DMS 273 (cell line): ENCODE measurements at regions not wholly inside any gene's neighbourhood (a gene's known extent, or its start where the extent isn't known, plus 50 kb on each side); places are given as distances from the start of the nearest gene placed in this dataset.
"Not testable (repeated sequence)": the region's sequence is repeated elsewhere in the genome, so short reads cannot be mapped to it uniquely, and the experiment has no call there.

Experiments used
- DNase-seq: peaks from one replicate; lab custom pipeline; 2025; ENCODE audit not compliant: unreplicated experiment; lab: John Stamatoyannopoulos, UW

DNA sequence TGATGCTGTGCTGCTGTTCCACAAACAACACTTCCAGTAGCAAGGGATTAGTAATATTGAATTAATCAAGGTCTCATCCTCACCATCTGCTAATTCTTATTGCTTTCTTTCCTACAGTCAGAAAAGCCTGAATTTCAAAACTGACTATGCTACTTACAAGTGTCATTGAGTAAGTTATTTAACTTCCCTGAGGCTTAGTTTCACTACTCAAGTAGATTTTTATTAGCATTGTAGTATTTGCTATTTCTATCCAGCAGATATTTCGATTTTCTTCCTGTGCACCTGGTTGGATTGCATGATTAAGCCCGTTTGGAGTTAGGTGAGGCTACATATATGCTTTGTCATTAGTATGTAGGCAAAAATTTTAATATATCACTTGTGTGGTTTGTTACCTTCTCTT is 591.5 kb downstream of the TRHDE start:
- no peak for DNase-seq

DNA sequence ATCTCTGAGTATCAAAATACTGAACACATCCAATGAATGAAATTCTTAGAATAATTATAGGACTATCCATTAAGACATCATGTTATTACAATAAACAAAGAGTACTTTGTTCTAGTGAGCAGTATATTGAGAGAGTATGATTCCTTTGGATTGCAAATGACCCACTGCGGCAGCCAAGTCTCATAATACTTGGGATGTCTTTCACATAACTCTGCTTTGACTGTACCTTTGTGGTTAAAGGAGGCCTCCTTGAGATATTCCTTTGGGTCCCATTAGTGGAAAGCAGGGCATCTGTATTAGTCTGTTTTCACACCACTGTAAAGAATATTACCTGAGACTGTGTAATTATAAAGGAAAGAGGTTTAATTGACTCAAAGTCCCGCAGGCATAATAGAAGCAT is 593.8 kb downstream of the TRHDE start:
- DNase-seq = no peak

DNA sequence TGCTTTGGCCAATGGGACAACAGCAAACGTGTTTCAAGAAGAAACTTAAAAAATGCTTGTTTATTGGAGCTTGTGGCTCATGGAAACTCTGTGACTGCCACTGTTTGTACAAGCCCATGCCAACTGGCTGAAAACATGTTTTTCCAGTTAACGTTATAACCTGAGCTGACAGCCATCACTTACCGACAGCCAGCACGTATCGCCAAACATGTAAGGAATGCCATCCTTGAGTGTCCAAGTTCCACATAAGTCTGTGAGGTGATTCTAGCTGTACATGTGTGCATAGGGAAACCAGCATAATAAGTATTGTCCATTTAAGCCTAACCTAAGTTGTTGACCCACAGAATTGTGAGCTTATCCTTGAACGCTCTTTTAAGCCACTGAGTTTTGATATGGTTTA is 596.9 kb downstream of the TRHDE start:
- no peak for DNase-seq

DNA sequence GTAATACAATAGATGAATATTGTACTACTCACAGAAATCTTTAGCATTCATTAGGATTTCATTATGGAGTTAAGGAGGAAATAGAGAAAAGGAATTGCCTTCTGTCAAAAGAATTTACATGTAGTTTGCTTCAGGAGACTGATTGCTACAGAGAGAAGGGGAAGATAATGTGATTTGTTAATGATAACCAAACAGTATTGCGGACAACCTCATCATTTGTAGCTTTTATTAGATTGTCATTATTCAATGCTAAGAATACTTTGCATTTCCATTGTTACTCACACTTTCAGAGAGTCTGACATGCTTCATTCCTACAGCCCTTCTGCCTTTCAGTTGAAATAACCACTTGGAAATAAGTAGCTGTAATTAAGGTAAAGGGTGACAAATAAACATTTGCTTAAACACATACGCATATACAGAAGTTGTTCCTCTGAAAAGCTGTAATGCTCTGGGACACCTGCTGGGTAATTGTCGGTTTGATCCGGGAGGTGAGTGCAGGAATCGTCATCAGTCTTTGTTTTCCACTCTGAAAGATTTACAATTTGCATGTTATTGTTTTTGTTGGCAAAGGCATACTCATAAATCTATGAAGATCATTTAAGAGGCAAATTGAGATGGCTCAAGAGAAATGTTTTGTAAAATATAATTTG is 600.2 kb downstream of the TRHDE start:
- DNase-seq = no peak

DNA sequence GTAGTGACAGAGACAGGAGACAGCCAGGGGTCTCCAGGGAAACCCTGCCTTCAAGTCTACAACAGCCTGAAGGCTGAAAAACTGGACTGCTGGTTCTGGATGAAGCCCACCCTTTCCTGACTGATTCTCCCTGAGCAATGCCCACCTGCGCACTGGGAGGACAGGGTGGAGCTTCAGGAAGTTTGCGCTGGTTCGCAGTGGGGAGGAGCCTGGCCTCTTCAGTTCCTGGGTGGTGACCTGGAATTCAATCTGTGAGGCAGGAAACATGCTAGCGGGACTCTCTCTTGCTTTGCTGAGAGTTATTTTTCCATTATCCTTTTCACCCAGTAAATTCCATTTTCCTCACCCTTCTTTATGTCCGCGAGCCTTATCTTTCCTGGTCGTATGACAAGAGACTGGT is 600.8 kb downstream of the TRHDE start:
- DNase-seq = no peak

DNA sequence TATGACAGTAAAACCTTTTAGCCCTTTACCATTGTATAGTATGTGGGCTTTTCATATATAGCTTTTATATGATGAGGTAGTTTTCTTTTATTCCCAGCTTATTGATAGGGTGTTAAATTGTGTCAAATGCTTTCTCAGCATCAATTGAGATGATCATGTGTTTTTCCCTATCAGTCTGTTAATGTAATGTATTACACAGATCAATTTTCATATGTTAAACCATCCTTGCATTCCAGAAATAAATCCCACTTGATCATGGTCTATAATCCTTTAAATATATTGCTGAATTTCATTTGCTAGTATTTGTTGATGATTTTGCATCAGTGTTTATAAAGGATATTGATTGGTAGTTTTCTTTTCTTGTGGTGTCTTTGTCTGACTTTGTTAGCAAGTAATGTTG is 603.9 kb downstream of the TRHDE start:
- no peak for DNase-seq

DNA sequence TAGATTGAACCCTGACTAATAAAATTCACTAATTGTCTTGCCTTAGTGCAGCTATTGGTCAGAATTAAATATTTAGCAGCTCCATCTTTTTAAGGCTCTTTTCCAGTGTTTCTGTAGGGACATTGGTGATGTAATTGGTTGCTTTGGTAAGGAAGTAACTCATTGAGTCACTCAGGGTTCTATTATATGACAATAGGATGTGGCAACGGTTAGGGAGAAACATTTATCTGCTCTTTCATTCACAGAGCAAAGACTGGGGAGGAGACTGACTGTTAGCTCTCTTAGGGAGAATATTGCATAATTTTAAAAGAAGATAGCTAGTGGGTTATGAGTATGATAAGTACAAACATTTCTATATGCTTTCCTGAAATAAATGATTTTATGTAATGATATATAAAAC is 616.5 kb downstream of the TRHDE start:
- DNase-seq = no peak

DNA sequence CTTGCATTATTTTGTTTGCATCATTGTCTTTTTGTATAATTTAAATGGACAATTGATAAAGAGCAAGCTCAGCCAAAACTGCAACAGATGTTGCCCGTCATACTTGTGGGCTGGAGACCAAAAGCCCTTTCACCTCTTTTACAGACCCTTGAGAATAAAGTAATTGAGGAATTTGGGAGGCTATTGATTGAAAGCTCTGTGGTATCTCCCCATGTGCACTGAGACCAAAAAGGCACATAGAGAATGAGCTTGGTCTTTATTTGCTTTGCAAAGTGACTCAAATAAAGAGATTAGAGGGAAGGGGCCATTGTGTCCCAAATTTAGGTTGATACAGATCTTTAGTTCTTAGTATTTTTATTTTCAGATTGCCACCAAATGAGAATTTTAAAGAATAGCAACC is 617.6 kb downstream of the TRHDE start:
- no peak for DNase-seq

DNA sequence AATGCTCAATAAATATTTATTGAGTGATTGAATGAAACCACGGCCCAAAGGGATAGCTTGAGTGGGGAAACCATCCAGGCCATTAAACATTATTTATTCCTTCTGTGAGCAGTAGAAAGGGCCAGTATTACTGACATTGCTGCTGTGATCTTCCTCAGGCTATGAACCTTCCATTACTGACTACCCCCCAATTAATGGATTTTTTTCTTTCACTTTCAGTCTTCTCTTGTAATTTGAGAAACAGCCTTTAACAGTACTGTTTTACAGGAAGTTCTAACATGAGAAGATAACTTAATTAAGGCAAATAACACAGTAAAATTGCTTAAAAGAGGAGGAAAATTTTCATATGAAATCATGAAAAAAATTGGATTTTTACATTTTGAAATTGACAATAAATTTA is 629.5 kb downstream of the TRHDE start:
- DNase-seq = no peak

DNA sequence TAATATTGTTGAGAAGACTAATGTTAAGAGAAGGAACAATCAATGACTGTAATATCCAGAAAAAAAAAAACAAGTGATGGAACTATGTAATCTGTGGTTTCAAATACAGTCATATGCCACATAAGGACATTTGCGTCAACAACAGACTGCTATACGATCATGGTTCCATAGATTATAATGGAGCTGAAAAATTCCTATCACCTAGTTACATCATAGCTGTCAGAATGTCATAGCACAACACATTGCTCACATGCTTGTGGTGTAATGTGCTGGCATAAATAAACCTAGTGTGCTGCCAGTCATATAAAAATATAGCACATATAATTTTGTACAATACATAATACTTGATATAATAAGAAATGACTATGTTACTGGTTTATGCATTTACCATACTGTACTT is 653.5 kb downstream of the TRHDE start:
- DNase-seq = no peak

DNA sequence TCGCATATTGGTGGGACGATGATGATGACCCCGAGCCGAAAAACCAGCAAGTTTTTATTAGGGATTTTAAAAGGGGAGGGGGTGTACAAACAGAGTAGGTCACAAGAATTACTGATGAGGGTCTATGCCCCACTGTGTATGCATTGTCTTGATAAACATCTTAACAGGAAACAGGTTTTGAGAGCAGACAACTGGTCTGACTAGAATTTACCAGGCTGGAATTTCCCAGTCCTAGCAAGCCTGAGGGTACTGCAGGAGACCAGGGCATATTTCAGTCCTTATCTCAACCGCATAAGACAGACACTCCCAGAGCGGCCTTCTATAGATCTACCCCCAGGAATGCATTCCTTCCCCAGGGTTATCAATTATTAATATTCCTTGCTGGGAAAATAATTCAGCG is 659.7 kb downstream of the TRHDE start:
- DNase-seq = not testable (repeated sequence)

DNA sequence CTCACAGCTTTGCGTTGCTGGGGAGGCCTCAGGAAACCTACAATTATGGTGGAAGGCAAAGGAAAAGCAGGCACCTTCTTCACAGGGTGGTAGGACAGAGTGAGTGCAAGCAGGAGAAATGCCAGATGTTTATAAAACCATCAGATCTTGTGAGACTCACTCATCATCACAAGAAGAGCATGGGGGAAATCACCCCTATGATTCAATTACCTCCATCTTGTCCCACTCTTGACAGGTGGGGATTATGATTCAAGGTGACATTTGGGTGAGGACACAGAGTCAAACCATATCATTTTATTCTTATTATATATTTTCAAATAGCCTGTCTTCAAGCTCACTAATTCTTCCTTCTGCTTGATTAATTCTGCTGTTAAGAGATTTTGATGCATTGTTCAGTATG is 665.3 kb downstream of the TRHDE start:
- no peak for DNase-seq

DNA sequence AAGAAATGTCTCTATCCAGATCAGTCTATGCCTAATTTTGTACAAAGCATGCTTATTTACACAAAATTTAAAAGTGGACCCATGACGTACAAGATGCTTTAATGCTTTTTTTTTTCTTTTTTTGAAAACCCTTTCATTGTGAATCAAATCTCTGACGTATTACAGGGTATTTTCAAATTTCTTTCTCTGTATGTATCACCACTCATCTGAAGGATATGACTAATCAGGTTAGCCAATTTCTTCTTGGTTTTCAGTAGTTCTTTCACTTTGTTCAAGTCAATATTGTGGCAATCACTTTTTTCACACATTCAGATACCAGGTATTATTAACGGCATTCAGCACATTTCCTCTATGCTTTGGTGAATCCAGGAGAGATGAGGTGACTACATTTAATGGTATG is 685.3 kb downstream of the TRHDE start:
- DNase-seq = no peak

DNA sequence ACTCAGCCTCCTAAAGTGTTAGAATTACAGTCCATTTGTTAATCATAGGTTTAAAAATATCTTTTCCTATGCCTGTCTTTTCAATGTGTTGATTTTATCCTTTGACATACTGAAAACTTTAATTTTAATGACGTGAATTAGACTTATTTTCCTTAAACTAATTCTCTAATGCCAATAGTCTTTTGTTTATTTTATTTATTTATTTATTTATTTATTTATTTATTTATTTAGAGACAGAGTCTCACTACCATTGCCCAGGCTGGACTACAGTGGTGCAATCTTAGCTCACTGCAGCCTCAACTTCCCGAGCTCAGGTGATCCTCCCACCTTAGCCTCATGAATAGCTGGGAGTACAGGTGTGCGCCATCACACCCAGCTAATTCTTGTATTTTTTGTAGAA is 694.5 kb downstream of the TRHDE start:
- DNase-seq = no peak

DNA sequence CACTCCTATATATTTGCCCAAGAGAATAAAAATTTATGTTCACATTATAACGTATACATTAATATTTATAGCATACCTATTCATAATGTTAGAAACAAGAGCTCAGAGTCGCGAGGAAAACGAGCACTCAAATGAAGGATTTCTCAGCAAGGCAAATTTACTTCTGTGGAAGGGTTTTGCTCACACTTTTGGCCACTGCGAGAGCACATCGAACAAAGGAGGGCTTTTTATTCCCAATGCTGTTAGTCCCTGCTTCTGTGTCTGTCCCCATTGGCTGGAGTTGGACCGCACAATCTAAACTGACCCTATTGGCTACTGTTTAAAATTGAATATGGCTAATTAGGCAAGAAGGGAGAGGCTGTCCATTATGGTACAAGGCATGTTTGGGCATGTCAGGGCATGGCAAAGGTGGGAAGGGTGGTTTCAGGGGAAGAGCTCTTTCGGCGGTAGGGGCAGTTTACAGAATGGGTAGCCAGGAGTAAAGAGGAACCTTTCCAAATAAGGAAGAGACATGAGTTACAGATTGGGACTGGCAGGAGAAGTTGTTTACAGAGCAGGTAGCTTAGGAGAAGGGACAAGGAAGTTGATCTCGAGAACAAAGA is 702.9 kb downstream of the TRHDE start:
- no peak for DNase-seq

DNA sequence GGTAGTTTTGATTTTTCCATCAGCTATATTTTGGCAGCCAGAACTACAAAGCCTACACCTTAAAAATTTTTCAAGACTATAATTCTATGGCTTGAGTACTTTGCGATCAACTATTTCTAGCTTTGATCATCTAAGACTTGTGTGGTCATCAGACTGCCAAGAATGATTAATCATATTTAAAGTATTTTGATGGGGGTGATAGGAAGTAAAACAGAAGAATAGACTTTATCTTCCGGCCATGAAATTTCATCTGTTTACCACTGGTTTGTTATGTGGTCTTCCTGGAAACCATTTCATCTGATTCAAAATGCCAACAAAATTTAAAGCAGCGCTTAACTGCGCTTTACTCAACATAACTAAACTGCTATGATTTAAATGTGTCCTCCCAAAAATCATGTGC is 706.8 kb downstream of the TRHDE start:
- no peak for DNase-seq

DNA sequence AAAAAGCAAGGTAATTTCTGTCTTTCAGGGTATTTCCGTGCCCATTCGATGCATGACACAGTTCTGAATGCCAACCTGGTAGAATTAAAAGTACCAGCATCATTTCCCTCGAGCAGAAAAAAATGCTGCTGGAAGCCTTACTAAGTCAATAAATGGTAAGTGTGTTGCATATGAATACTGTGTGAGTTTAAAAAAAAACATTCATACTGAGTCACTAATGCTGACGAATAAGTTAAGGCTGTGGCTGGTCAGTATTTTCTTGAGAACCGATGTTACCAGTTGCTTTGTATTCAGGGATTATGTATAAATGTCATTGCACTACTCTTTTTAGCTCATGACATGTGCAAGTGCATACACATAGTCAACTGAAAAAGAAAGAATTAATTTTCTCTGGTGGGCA is 710.2 kb downstream of the TRHDE start:
- DNase-seq = no peak

DNA sequence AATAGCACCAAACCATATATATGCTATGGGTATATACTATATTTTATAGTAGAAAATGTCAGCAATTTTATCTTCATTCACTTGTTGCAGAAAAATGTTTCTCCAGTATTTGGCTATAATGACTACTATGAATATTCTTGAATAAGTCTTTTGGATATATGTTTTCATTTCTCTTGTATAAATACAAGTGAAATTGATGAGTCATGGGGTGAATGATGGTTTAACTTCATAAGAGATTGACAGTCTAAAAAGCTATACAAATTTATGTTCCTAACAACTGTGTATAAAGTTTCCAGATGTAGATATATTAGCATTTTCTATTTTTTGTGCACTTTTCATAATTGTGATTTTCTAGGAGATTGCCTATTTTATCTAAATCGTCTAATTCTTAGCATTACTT is 714.8 kb downstream of the TRHDE start:
- DNase-seq = no peak

DNA sequence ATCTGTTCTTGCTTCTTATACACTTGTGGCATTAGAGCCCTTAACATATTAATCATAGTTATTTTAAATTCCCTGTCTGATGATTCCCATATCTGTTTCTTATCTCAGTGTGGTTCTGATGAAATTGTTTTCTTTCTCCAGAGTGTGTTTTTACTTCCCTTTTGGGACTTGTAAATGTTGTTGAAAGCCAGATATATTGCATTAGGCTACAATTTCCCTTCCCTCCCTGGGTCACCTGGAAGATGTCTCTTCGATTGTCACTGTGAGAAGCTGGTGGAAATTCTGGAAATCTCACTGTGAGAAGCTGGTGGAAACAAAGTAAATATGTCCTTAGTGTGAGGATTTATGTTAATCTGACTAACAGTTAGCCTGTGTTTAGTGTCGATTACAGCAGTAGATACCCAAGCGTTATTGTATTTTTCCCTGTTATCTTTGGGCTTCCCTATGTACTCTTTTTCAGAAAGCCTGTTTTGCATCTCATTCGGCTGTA is 717.3 kb downstream of the TRHDE start:
- no peak for DNase-seq

DNA sequence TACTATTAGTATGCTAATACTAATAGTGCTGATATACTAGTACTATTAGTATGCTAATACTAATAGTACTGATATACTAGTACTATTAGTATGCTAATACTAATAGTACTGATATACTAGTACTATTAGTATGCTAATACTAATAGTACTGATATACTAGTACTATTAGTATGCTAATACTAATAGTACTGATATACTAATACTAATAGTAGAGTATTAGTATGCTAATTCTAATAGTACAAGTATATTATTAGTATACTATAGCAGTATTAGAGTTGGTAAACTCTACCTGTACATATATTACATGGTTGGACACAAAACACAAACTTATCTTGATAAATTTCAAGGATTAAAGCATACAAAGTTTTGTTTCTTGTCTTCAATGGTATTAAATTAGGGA is 722.9 kb downstream of the TRHDE start:
- not testable (repeated sequence) for DNase-seq

DNA sequence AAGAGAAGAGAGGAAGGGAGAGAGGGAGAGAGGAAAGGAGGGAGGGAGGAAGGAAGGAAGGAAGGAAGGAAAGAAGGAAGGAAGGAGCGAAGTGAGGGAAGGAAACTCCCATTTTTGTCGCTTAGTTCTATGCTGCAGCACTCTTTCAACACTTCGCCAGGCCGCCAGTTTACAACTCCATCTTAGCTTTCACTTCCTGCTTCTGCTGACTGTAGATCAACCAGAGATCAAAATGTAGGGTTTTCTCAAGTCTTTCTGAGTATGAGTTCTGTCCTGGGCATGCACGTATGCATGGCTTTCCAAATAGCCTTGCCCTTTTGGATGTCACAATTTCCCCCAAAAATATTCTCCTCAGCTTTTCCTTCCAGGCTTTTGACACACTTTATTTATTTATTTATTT is 723.4 kb downstream of the TRHDE start:
- no peak for DNase-seq

DNA sequence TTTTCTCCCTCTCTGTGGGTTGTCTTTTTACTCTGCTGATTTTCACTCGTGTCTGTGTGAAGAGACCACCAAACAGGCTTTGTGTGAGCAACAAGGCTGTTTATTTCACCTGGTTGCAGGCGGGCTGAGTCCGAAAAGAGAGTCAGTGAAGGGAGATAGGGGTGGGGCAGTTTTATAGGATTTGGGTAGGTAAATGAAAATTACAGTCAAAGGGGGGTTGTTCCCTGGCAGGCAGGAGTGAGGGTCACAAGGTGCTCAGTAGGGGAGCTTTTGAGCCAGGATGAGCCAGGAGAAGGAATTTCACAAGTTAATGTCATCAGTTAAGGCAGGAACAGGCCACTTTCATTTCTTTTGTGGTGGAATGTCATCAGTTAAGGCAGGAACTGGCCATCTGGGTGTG is 729.6 kb downstream of the TRHDE start:
- not testable (repeated sequence) for DNase-seq

DNA sequence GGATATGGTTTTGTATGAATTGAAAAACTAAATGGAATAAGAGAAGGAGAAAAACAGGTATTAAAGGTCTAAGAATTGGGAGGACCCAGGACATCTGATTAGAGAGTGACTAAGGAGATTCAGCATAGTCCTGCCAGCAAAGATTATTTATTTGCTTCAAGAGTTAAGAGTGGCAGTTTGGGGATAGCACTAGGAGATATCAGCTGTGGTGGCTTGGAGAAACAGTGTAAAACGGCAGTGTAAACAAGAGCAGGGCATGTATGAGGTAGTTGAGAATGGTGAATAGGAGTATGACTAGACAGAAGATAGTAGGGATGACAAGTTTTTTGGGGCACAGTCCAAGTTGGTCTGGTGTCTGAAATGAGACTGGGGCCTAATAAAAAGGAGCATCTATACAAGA is 730.3 kb downstream of the TRHDE start:
- not testable (repeated sequence) for DNase-seq
